Breast epithelium (tissue), 4 donors: ENCODE measurements at regions not wholly inside any gene's neighbourhood (a gene's known extent, or its start where the extent isn't known, plus 50 kb on each side); places are given as distances from the start of the nearest gene placed in this dataset.

ENCODE experiments used
- DNase-seq, 2 donors: peaks; one replicate each; pipeline ENCODE4 v3.0.0-alpha.2; 2019; ENCODE audit warnings: low spot score in 2 of 2
- H3K27ac ChIP-seq, 2 donors: fragments of 200-600 bp; sonication (generic) in 1 of 2; one replicate each; pipeline ENCODE4 v1.5.1; 2016 to 2019; ENCODE audit warnings: mild to moderate bottlenecking in 1 of 2
- H3K27me3 ChIP-seq, 2 donors: fragments of 200-600 bp; sonication (generic) in 1 of 2; one replicate each; pipeline versions ENCODE4 v1.5.1 to v1.6.0; 2017 to 2019; ENCODE audit warnings: control low read depth in 1 of 2, mild to moderate bottlenecking in 1 of 2
- H3K36me3 ChIP-seq: fragments of 200-600 bp; one replicate; pipeline ENCODE4 v1.5.1; 2019
- H3K4me1 ChIP-seq, 2 donors: fragments of 200-600 bp; sonication (generic); one replicate each; pipeline ENCODE4 v1.5.1; 2016 to 2019; ENCODE audit warnings: control low read depth in 1 of 2
- H3K4me3 ChIP-seq, 3 donors: fragments of 200-600 bp; sonication (generic); 1 replicate in 2 of 3; 2 replicates in 1 of 3; pipeline ENCODE4 v1.5.1; 2016 to 2019; ENCODE audit warnings: mild to moderate bottlenecking in 3 of 3, moderate library complexity in 2 of 3
- H3K9me3 ChIP-seq, 2 donors: fragments of 200-600 bp; sonication (generic) in 1 of 2; one replicate each; pipeline ENCODE4 v1.5.1; 2016 to 2019; ENCODE audit warnings: control low read depth in 1 of 2
- CTCF ChIP-seq, 3 donors: fragments of 450-650 bp; IDR thresholded peaks; one replicate each; pipeline ENCODE4 v1.5.1; 2016 to 2017; ENCODE audit warnings: antibody characterized with exemption in 3 of 3, mild to moderate bottlenecking in 3 of 3, moderate library complexity in 3 of 3
- POLR2A ChIP-seq: fragments of 450-650 bp; IDR thresholded peaks from one replicate; pipeline ENCODE4 v1.6.1; 2016; ENCODE audit warnings: antibody characterized with exemption, mild to moderate bottlenecking, moderate library complexity
- POLR2AphosphoS5 ChIP-seq, 3 donors: sonication (generic); formaldehyde crosslinking; IDR thresholded peaks; one replicate each; pipeline ENCODE4 v1.6.1; 2017; ENCODE audit warnings: antibody characterized with exemption in 3 of 3
- intact Hi-C: fragments of 100-400 bp; cut with DNase I; formaldehyde crosslinking; loops from one replicate; pipeline ENCODE4 v1.15.1; 2023; ENCODE audit warnings: low total_unique reads

- H3K4me1 ChIP-seq: no peaks in the 10 kb centered on the region
- no peaks in the 10 kb centered on the region for H3K9me3 ChIP-seq
- H3K36me3 ChIP-seq: no peaks in the 10 kb centered on the region
- H3K4me3 ChIP-seq: no peak overlapping the region
- H3K27me3 ChIP-seq: no peaks in the 10 kb centered on the region
- no peak for DNase-seq
- intact Hi-C loops: no loop called here
- no peak overlapping the region for H3K27ac ChIP-seq
- TF ChIP-seq POLR2A: no peak
- no peak for TF ChIP-seq CTCF (IDR thresholded peaks at IDR 0.05)
Measured at GRCh38 chr11:91871791-91872190, 352.8 kb upstream of the FAT3 start.

GRCh38 chr11:91871048-91871447 is 353.6 kb upstream of the FAT3 start:
- TF ChIP-seq POLR2A (no peak), CTCF (IDR thresholded peaks at IDR 0.05) (no peak), POLR2AphosphoS5 (IDR thresholded peaks at IDR 0.05) (no peak)
- Histone ChIP-seq H3K27ac (no peak overlapping the region), H3K27me3 (no peaks in the 10 kb centered on the region), H3K36me3 (no peaks in the 10 kb centered on the region), H3K9me3 (no peaks in the 10 kb centered on the region), H3K4me3 (no peak overlapping the region), H3K4me1 (no peaks in the 10 kb centered on the region)
- intact Hi-C loops: no loop called here
- no peak for DNase-seq

DNA sequence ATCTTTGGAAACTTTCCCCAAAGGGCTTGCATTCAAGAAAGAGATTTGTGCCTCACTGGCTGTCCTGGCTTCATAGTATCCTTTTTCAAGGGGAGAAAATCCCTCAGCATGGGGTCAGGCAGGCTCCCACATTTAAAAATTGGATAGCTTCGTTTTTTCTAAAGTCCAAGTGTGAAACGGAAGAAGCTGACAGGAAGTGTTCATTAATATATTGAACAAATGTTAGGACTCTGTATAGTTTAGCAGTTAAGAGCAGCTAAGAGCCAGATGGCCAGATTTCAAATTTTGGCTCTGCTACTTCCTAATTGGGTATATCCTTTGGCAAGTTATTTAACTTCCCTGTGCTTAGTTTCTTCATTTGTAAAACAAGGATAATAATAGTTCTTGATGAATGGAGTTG is 354.9 kb upstream of the FAT3 start:
- TF ChIP-seq CTCF (IDR thresholded peaks at IDR 0.05): no peak
- no peak for TF ChIP-seq POLR2A
- no peak for TF ChIP-seq POLR2AphosphoS5 (IDR thresholded peaks at IDR 0.05)
- DNase-seq: no peak
- Histone ChIP-seq H3K4me3 (no peak overlapping the region), H3K27me3 (no peaks in the 10 kb centered on the region), H3K36me3 (no peaks in the 10 kb centered on the region), H3K4me1 (no peaks in the 10 kb centered on the region), H3K27ac (no peak overlapping the region), H3K9me3 (no peaks in the 10 kb centered on the region)
- intact Hi-C loops: no loop called here

- Histone ChIP-seq H3K27ac (no peak overlapping the region), H3K4me3 (no peak overlapping the region), H3K27me3 (no peaks in the 10 kb centered on the region), H3K36me3 (no peaks in the 10 kb centered on the region), H3K9me3 (no peaks in the 10 kb centered on the region), H3K4me1 (no peaks in the 10 kb centered on the region)
- TF ChIP-seq POLR2AphosphoS5 (IDR thresholded peaks at IDR 0.05): no peak
- TF ChIP-seq CTCF (IDR thresholded peaks at IDR 0.05): no peak
- TF ChIP-seq POLR2A: no peak
- intact Hi-C loops: no loop called here
- DNase-seq: no peak
Measured at GRCh38 chr11:91866642-91867041, 358.0 kb upstream of the FAT3 start.

- no peak overlapping the region for H3K4me3 ChIP-seq
- no peak overlapping the region for H3K27ac ChIP-seq
- H3K36me3 ChIP-seq: no peaks in the 10 kb centered on the region
- H3K4me1 ChIP-seq: no peaks in the 10 kb centered on the region
- no peak for DNase-seq
- no peaks in the 10 kb centered on the region for H3K27me3 ChIP-seq
- no peak for TF ChIP-seq CTCF (IDR thresholded peaks at IDR 0.05)
- no peak for TF ChIP-seq POLR2AphosphoS5 (IDR thresholded peaks at IDR 0.05)
- TF ChIP-seq POLR2A: no peak
- intact Hi-C loops: no loop called here
- H3K9me3 ChIP-seq: no peaks in the 10 kb centered on the region
Measured at GRCh38 chr11:91860661-91861060, 364.0 kb upstream of the FAT3 start.
